OCI-LY3 (cell line): ENCODE measurements at regions not wholly inside any gene's neighbourhood (a gene's known extent, or its start where the extent isn't known, plus 50 kb on each side); places are given as distances from the start of the nearest gene placed in this dataset.
"Not testable (repeated sequence)": the region's sequence is repeated elsewhere in the genome, so short reads cannot be mapped to it uniquely, and the experiment has no call there.

Experiments
- H2AFZ ChIP-seq: fragments of 200-600, 300-600 bp; shearing (Covaris generic); 2 replicates; pipeline ENCODE4 v1.6.0; 2014; ENCODE audit warnings: antibody characterized with exemption, low read depth, low read length
- H3K27ac ChIP-seq: fragments of 200-600, 300-600 bp; sonication (generic); 2 replicates; pipeline ENCODE4 v1.5.1; 2014; ENCODE audit warnings: mild to moderate bottlenecking, low read length, moderate library complexity, mixed read lengths
- H3K27me3 ChIP-seq: fragments of 200-600, 300-600 bp; sonication (generic); 2 replicates; pipeline ENCODE4 v1.6.1; 2014; ENCODE audit warnings: low read depth, low read length, mixed read lengths
- H3K36me3 ChIP-seq: fragments of 200-600, 300-600 bp; sonication (generic); replicated peaks from 2 replicates; pipeline ENCODE3; 2014; ENCODE audit warnings: low read depth, low read length, mixed read lengths
- H3K4me1 ChIP-seq: fragments of 300-600, 200-600 bp; sonication (generic); 2 replicates; pipeline ENCODE4 v1.6.1; 2014; ENCODE audit warnings: low read length, mixed read lengths
- H3K4me2 ChIP-seq: fragments of 200-600, 300-600 bp; sonication (generic); 2 replicates; pipeline ENCODE4 v1.6.1; 2014; ENCODE audit warnings: low read length, mixed read lengths
- H3K4me3 ChIP-seq: fragments of 300-600, 200-600 bp; sonication (generic); 2 replicates; pipeline ENCODE4 v1.5.1; 2014; ENCODE audit warnings: antibody characterized with exemption, mild to moderate bottlenecking, low read length, moderate library complexity
- H3K79me2 ChIP-seq: fragments of 300-600, 200-600 bp; shearing (Covaris generic); 2 replicates; pipeline ENCODE4 v1.6.1; 2014; ENCODE audit warnings: mild to moderate bottlenecking, low read length, mixed read lengths
- H3K9ac ChIP-seq: fragments of 300-600, 200-600 bp; shearing (Covaris generic); 2 replicates; pipeline ENCODE4 v1.6.0; 2014; ENCODE audit warnings: mild to moderate bottlenecking, low read length, moderate library complexity
- H3K9me3 ChIP-seq: fragments of 200-600, 300-600 bp; shearing (Covaris generic); 2 replicates; pipeline ENCODE4 v1.6.1; 2014; ENCODE audit warnings: low read length, mixed read lengths; ENCODE audit not compliant: insufficient read depth
- H4K20me1 ChIP-seq: fragments of 200-600, 300-600 bp; sonication (generic); 2 replicates; pipeline ENCODE4 v1.6.1; 2016; ENCODE audit warnings: low read length, mixed read lengths; ENCODE audit not compliant: insufficient read depth
- EZH2phosphoT487 ChIP-seq: fragments of 200-600 bp; shearing (Covaris generic); IDR thresholded peaks from 2 replicates; pipeline ENCODE4 v1.6.1; 2018; ENCODE audit warnings: antibody characterized with exemption, mixed run types, low read depth
- TF ChIP-seq, protein P1 (sequence below): fragments of 200-600, 300-600 bp; sonication (generic); IDR thresholded peaks from 2 replicates; pipeline ENCODE4 v1.5.1; 2014; ENCODE audit warnings: antibody characterized with exemption, low read length, low read depth

DNA sequence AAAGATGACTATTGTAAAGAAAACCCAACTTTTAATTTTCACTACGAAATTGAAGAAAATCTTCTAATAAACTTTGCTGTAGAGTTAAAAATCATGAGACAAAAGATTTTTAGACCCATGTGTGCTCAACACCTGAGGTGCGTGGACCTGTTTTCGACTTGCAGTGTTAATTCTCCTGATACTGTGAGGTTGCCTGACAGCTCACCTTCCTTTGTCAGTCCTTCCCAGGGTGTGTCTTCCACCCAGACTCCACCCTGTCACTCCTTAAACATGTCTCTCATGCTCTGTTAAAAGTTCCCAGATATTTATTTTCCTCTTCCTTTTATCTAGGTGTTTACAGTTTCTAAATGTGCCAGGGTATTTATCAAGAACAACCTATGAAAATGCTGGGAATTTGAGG, 151.3 kb upstream of the NT5E start:
- no peaks in the 10 kb centered on the region for H3K4me1 ChIP-seq
- no peaks in the 10 kb centered on the region for H4K20me1 ChIP-seq
- H3K27ac ChIP-seq, result no peak overlapping the region
- TF ChIP-seq, protein P1, sequence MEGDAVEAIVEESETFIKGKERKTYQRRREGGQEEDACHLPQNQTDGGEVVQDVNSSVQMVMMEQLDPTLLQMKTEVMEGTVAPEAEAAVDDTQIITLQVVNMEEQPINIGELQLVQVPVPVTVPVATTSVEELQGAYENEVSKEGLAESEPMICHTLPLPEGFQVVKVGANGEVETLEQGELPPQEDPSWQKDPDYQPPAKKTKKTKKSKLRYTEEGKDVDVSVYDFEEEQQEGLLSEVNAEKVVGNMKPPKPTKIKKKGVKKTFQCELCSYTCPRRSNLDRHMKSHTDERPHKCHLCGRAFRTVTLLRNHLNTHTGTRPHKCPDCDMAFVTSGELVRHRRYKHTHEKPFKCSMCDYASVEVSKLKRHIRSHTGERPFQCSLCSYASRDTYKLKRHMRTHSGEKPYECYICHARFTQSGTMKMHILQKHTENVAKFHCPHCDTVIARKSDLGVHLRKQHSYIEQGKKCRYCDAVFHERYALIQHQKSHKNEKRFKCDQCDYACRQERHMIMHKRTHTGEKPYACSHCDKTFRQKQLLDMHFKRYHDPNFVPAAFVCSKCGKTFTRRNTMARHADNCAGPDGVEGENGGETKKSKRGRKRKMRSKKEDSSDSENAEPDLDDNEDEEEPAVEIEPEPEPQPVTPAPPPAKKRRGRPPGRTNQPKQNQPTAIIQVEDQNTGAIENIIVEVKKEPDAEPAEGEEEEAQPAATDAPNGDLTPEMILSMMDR, result no peak
- TF ChIP-seq EZH2phosphoT487, result no peak
- H3K79me2 ChIP-seq, result no peaks in the 10 kb centered on the region
- no peak overlapping the region for H2AFZ ChIP-seq
- no peaks in the 10 kb centered on the region for H3K9me3 ChIP-seq
- H3K36me3 ChIP-seq, result no peaks in the 10 kb centered on the region
- H3K4me3 ChIP-seq, result no peak overlapping the region
- no peaks in the 10 kb centered on the region for H3K27me3 ChIP-seq
- no peak overlapping the region for H3K9ac ChIP-seq
- no peak overlapping the region for H3K4me2 ChIP-seq

DNA sequence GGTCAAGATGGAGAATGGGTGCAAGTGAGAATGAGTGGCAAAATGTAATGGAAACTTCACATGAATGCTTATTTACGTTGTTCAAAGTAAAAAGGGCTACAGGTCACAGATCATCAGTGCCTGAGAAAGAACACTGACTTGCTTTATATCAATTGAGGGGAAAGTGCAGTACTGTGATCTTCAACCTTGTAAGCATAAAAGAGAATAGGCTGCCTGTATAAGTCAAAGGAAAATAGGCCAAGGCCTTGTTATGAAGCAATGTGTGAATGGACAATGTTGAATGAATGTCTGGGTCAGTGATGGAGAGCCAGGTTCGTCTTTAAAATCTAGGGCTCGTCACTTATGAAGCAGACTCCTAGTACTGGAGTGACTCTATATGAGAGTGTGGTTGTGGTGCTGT, 158.6 kb upstream of the NT5E start:
- Histone ChIP-seq H3K9me3 (no peaks in the 10 kb centered on the region), H2AFZ (no peak overlapping the region), H3K4me1 (no peaks in the 10 kb centered on the region), H3K9ac (no peak overlapping the region), H3K36me3 (no peaks in the 10 kb centered on the region), H3K4me2 (no peak overlapping the region), H3K27me3 (no peaks in the 10 kb centered on the region), H3K4me3 (no peak overlapping the region), H3K79me2 (no peaks in the 10 kb centered on the region), H3K27ac (no peak overlapping the region), H4K20me1 (no peaks in the 10 kb centered on the region)
- TF ChIP-seq, protein P1, result no peak
- no peak for TF ChIP-seq EZH2phosphoT487

DNA sequence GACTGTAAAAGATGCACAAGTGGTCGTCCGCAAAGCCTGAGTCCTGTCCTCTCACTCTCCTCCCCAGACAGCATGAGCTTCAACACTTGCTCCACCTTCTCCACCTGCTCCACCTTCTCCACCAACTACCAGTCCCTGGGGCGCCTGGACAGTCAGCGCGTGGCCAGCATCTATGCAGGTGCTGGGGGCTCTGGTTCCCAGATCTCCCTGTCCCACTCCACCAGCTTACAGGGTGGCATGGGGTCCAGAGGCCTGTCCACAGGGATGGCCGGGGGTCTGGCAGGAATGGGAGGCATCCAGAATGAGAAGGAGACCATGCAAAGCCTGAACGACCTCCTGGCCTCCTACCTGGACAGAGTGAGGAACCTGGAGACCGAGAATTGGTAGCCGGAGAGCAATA, 162.2 kb upstream of the NT5E start:
- Histone ChIP-seq H3K4me2 (no peak overlapping the region), H3K9me3 (no peaks in the 10 kb centered on the region), H3K4me3 (no peak overlapping the region), H3K79me2 (no peaks in the 10 kb centered on the region), H3K27ac (no peak overlapping the region), H3K4me1 (no peaks in the 10 kb centered on the region), H3K9ac (no peak overlapping the region), H3K36me3 (no peaks in the 10 kb centered on the region), H4K20me1 (no peaks in the 10 kb centered on the region), H2AFZ (no peak overlapping the region), H3K27me3 (no peaks in the 10 kb centered on the region)
- TF ChIP-seq EZH2phosphoT487, result no peak
- TF ChIP-seq, protein P1, result no peak

DNA sequence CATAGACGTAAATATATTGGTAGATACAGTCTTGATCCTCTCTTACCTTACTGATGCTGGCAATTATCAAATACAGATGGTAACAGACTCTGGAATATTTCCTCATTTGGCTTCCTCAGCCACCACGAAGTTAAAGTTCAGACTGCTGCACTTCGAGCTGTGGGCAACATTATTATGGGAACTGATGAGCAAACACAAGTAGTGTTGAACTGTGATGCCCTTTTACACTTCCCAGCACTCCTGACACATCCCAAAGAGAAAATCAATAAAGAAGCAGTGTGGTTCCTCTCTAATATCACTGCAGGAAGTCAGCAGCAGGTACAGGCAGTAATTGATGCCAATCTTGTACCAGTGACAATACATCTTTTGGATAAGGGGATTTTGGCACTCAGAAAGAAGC, 162.7 kb upstream of the NT5E start:
- H3K36me3 ChIP-seq, result no peaks in the 10 kb centered on the region
- no peaks in the 10 kb centered on the region for H4K20me1 ChIP-seq
- no peaks in the 10 kb centered on the region for H3K9me3 ChIP-seq
- H3K9ac ChIP-seq, result no peak overlapping the region
- no peaks in the 10 kb centered on the region for H3K79me2 ChIP-seq
- no peak overlapping the region for H2AFZ ChIP-seq
- no peaks in the 10 kb centered on the region for H3K27me3 ChIP-seq
- no peak overlapping the region for H3K4me3 ChIP-seq
- H3K4me2 ChIP-seq, result no peak overlapping the region
- no peaks in the 10 kb centered on the region for H3K4me1 ChIP-seq
- no peak overlapping the region for H3K27ac ChIP-seq
- TF ChIP-seq, protein P1, result no peak
- no peak for TF ChIP-seq EZH2phosphoT487

DNA sequence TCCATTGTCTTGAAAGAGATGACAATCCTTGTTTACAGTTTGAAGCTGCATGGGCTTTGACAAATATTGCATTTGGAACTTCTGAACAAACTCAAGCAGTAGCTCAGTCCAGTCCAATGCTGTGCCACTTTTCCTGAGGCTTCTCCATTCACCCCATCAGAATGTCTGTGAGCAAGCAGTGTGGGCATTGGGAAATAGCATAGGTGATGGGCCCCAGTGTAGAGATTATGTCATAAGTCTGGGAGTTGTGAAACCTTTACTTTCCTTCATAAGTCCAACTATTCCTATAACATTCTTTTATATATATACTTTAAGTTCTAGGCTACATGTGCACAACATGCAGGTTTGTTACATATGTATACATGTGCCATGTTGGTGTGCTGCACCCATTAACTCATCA, 163.4 kb upstream of the NT5E start:
- H3K79me2 ChIP-seq, H3K4me1 ChIP-seq, H3K4me3 ChIP-seq, H2AFZ ChIP-seq, H3K36me3 ChIP-seq, H3K9ac ChIP-seq, H4K20me1 ChIP-seq, H3K27ac ChIP-seq, H3K9me3 ChIP-seq, H3K4me2 ChIP-seq, H3K27me3 ChIP-seq: not testable (repeated sequence)
